ENCODE measurements at regions not wholly inside any gene's neighbourhood (a gene's known extent, or its start where the extent isn't known, plus 50 kb on each side); places are given as distances from the start of the nearest gene placed in this dataset.

GRCh38 chr6:12546410-12547002 is 170.1 kb upstream of the PHACTR1 start (continued):
- TF ChIP-seq ATF2 (IDR thresholded peaks at IDR 0.05; ENCODE audit: low read length), result no peak

All from H1 (cell line).